ENCODE measurements at regions not wholly inside any gene's neighbourhood (a gene's known extent, or its start where the extent isn't known, plus 50 kb on each side); places are given as distances from the start of the nearest gene placed in this dataset.
"Not testable (repeated sequence)": the region's sequence is repeated elsewhere in the genome, so short reads cannot be mapped to it uniquely, and the experiment has no call there.

DNA sequence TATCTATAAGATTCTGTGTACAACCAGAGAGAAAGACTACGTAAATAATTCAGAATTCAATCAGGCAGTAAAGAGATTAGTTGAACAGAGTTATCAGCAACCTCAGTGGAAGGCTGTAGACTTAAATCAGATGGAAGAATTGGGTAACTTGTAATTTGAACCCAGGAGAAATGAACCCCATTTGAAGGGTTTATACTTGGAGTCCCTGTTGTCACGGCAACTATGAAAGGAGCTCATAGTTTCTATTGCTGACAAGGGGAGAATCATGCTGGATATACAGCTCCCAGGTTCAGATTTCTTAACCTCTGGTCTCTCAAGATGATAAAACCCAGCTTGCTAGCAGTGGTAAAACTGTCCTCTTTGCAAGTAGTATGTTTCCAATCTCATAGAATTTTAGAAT is 54.4 kb upstream of the BMP4 start:
- no peak for DNase-seq

DNA sequence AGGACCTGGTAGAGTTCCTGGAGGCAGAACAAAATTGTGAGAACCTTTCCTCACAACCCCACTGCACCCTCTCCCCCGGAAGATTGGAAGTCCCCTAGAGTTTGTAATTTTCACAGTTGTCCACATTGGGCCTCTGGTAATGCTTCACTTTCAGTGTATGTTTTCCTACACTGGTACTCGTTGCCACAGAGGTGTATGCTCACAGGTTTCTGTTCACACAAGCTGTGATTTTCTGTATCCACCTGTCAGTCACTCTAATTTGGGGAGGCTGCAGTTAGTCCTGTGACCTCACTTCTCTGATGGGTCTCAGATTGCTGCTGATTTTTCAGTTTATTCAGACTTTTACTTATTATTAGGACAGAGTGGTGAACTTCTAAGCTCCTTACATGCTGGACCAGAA is 66.4 kb upstream of the BMP4 start:
- no peak for DNase-seq

DNA sequence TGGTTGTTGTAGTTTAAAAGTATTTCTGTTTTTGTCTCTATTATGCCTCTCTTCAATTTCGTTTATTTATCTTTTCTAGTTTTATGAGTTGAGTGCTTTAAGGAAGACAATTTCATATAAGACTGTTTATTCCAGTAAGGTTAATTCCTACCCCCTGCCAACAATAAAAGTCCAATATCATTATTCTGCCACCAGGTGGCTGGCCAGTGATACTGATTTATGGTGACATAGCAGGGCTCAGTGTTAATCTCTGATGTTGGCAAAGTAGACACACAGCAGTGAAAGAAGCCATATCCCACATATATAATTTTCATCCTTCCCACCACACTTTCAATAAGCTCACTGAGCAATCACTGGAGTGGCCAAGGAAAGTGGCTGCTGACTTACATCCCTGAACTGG is 69.0 kb upstream of the BMP4 start:
- DNase-seq, result no peak

DNA sequence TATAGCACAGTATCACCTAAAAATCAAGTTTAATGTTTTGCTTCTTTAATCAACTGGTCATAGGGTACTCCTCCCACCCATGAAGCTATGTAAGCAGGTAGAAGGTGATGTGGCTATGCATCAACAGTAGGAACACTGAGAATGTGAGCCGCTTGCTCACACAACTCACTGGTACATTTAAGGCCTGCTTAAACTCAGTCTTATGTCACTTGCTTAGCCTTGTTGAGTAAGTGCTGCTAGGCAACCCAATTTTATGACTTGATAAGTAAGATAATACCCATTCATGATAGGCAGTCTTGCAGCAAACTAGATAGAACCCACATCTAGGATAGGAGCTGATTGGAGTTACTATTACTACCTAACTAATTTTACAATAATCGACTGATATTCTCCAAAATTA is 70.0 kb upstream of the BMP4 start:
- no peak for DNase-seq

DNA sequence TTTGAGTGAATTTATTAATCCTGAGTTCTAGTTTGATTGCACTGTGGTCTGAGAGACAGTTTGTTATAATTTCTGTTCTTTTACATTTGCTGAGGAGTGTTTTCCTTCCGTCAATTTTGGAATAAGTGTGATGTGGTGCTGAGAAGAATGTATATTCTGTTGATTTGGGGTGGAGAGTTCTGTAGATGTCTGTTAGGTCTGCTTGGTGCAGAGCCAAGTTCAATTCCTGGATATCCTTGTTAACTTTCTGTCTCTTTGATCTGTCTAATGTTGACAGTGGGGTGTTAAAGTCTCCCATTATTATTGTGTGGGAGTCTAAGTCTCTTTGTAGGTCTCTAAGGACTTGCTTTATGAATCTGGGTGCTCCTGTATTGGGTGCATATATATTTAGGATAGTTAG is 74.4 kb upstream of the BMP4 start:
- not testable (repeated sequence) for DNase-seq

DNA sequence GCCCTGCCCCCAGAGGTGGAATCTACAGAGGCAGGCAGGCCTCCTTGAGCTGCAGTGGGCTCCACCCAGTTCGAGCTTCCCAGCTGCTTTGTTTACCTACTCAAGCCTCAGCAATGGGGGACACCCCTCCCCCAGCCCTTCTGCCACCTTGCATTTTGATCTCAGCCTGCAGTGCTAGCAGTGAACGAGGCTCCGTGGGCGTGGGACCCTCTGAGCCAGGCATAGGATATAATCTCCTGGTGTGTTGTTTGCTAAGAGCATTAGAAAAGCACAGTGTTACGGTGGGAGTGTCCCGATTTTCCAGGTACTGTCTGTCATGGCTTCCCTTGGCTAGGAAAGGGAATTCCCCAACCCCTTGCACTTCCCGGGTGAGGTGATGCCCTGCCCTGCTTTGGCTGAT is 76.7 kb upstream of the BMP4 start:
- not testable (repeated sequence) for DNase-seq

DNA sequence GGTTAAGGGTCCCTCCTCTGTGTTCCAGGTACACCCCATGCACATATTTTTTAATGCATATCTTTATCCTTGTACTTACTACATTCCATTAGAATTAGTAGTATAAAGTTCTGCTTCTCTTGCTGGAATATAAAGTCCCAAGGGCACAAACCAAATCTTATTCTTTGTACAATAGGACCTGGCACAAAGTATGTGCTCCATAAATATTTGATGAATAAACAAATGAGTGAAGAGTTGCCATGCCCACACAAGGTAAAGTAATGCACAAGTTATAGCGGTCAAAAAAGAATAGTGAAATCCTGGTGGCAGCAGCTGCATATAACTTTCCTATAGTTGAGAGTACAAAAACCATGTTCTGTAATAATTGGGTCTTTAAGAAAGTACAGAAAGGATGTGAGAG is 82.1 kb upstream of the BMP4 start:
- no peak for DNase-seq

DNA sequence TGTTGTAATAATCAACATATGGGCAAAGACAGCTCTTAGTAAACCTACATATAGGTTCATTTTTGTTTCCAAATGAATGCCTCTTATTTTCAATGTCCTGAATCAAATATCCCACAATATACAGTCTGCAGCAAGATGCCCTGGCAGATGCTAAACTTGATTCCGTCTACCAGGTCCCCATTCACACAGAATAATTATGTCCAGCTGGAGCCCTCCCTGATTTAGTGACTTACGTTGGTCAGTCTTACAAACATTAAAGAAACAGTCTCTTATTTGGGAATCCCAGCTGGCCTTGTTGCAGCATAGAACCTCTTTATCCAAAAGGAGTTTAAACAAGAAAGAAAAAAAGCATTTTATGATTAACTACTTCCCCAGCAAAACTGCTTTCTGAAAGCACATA is 82.7 kb upstream of the BMP4 start:
- DNase-seq, result no peak

DNA sequence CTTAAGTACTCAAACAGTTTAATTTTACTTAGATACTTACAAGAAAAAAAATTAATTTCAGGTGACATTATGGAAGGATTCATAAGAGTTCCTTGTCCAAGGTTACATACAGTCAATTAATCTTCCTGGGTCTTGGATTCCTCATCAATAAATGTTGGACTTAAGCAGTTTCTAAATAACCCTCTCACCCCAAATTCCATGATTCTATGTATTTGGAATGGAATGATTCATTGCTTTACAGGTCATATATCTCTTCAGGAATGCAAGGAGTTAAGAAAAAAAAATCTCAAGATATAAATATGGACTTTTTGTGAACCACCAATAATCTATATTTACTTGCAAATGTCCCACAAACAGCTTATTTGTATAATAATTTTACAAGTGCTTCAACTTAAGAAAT is 84.2 kb upstream of the BMP4 start:
- DNase-seq, result no peak

DNA sequence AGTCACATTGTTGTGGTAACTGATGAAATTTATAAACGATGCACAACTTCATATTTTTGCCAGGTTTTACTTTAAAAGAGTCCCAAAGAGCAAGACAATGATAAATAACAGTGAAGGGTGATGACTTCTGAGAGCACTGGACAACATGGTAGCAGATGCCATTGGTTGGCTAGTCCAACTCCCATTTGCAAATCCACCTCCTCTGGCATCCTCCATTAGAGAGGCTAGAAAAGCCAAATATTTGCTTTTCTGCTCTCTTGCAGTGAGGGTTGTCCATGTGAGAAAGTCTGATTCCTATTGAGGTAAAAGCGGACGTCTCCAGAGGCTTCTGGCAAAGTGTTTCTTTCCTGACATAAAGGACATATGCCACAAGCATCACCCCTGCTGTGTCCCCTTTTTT is 89.6 kb upstream of the BMP4 start:
- DNase-seq, result no peak

DNA sequence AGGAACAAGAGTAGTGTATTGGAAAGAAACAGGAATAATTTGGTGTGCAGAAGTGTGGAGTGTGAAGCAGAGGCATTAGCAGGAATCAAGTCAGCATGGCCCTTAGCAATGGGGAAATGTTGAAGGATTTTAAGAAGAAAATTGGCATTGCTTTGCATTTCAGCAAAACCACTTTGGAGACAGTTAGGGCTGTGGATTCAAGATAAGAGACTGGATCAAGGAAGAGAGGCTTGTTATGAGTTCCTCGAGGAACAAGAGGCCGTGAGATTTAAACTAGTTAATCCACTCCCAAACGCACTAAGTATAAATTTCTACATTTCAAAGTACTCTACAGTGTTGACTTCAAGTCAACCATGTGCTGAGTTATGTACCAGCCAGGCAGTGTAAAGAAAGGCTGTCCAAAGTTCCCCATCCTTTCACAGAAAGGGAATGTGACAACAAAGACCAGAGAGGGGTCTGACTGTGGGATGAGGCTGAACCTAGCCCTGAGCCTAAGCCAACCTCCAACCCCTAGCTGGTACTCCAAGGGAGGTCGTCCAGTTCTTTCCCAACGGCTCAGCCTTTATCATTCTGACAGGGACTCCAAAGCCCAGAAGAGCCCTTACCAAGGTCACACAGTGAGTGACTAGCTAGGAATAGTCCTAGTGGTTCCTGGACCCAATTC is 91.2 kb upstream of the BMP4 start:
- no peak for DNase-seq

DNA sequence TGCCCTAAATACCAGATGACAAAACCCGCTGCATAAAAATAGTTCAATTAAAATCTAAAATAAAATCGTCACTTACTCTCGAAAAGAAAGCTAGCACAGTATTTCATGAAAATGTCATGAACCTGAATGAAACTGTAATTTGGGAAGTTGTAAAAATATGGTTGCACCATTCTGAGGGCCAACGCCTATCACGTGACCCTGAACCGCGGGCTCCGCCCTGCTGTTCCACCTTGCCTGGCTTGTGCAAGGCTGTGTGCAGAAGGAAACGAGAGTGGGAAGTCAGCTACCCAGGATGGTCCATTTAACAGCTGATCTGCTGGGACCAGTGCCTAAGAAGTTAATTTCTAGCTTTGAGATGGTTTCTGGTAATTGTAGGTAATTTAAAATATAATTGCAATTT is 91.7 kb upstream of the BMP4 start:
- DNase-seq, result no peak

DNA sequence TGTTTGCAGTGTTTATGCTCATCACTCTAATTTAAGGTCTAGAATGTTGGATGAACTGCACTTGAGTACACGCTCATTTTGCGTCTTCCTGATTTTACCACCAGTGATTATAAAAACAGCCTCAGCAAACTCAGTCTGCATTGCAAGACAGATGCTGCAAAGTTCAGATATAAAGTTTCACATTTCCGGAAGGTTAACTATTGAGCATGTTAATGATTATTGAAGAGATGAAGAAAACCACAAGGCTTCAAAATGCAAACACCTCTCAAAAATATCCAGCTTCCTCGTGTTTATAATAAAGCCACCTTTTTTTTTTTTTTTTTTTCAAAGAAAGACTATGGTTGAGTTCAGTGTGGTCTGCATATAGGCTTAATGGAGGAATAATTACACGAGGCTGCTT is 92.1 kb upstream of the BMP4 start:
- DNase-seq, result no peak

DNA sequence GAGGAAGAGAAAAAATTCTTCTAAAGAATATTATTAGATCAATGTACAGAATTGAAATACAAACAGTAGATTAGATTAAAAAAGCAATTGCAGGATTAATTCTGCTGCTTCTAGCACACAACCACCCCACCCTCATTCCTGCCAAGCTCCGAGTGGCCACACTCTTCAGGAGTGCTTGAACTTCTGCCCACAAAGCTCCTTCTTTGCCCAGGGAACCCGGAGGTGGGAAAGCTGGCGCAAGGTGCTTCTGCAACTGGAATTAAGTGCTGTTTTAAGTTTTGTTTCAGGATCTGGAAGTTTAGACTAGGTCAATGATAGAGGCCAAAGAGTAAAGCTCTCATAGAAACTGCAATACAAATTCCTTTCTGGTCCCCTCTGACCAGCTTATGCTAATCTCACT is 94.1 kb upstream of the BMP4 start:
- no peak for DNase-seq

DNA sequence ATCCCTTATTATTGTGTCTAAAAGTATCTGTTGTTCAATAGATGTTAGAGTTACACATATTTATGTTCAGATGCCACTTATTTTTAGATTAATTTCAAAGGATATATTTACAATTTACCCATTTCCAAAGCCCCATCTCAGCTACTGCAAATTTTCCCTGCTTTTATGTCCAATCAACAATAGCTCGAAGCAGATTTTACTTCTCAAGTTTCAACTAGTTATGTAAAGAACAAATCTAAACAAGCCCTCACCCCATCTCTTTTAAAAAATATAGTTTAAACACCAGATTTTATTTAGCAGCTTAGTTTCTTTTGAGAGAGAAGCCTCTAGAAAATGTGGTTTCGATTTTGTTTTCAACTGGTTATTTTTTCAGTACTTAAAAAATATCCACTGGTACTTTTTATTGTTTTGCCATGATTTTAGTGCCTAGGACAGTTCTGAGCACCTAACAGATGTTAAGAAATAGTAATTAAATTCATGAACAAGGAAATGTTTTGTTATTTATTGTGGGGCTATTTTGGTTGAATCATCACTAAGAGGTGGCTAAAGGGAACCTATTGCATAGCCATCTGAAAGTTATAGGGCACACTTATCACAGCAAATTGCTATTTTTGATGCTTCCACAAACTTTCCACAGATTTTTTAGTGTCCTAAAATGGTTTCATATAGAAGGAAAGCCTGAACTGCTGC is 96.2 kb upstream of the BMP4 start:
- DNase-seq, result no peak

DNA sequence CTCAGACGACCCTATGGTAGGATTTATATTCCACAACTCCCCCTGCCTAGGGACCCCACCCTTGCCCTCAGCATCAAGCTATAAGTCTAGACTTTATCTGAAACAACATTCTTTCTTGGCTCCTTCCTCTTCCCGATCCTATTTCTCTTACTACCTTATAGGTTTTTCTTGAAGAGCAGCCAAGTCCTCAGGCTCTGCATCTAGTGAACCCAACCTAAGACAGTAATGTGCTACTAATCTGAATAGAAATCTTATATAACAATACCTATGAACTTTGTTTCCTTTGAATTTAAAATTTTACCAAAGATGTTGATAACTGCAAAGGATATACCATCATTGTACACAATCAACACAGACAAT is 96.7 kb upstream of the BMP4 start:
- no peak for DNase-seq

DNA sequence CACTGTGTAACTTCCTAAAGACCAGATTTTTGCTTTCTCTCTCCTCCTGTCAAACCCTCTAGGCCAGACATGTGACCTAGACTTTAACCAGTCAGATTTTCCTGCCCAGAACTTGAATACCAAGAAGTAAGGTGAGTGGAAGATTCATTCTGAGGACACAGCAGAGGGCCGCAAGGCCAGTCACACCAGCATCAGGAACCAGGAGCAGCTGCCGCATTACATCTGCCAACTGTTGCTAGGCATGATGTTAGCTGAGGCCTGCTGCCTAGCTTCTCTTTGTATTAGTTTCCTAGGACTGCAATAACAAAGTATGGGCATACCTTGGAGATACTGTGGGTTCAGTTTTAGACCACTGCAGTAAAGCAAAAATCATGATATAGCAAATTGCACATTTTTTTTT is 101.9 kb upstream of the BMP4 start:
- DNase-seq, result no peak

DNA sequence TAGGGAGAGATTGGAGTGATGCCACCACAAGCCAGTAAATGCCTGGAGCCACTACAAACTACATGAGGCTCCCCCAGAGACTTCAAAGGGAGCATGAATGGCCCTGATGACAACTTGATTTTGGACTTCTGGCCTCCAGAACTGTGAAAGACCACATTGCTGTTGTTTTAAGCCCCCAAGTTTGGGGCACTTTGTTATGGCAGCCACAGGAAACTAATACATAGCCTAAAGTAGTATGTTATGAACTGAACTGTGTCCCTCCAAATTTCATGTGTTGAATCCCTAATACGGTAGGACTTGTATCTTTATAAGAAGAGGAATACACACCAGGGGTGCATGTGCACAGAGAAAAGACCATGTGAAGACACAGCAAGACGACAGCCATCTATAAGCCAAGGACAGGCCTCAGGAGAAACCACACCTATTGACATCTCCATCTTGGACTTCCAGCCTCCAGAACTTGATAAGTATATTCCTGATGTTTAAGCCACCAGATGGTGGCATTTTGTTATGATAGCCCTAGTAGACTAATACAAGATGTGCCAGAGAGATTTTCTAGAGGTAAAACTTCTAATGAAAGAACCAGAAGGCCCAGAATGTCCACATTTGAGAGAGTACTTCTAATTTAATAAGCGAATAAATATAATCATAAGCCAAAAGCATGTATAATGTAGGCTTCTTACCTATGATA is 127.1 kb upstream of the BMP4 start:
- no peak for DNase-seq

DNA sequence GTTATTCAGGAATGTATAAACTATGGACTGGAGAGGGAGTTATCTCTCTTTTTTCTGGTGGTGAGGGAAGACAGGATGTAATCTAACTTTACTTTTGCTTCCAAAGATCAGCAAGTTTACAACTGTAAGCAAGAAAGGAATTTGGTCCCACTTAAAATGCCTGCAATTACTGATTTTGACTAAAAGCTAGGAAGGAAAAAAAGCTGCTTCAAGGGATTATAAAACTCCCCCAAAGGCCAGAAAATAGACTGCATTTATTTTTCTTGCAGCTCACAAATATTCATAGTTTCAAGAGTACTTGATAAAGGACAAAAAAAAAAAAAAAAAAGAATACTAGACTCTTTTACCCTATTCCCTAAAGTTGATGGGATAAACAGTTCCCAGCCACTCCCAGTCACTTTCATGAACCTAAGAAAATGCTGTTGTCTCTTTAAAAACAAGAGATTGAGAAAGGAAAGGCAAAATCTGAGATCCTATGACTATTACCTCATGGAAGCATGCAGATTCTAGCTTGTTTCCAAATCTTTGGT is 128.7 kb upstream of the BMP4 start:
- no peak for DNase-seq

DNA sequence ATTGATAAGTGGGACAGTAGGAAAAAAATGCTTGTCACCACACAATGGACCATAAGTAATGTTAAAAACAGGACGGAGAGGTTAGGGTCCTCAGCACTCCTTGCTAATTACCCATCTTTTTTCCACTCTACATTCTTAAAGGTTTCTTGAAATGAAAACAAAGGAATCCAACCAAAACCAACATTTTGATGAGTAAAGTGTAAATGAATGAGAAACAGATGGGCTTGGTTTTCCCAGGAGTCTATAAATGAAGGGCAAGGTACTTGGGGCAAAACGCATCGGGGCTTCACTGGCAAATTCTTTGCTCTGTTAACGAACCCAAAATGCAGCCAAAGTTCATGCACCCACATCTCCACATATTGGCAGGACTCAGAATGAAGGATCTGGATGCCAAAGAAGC is 129.2 kb upstream of the BMP4 start:
- DNase-seq, result no peak

DNA sequence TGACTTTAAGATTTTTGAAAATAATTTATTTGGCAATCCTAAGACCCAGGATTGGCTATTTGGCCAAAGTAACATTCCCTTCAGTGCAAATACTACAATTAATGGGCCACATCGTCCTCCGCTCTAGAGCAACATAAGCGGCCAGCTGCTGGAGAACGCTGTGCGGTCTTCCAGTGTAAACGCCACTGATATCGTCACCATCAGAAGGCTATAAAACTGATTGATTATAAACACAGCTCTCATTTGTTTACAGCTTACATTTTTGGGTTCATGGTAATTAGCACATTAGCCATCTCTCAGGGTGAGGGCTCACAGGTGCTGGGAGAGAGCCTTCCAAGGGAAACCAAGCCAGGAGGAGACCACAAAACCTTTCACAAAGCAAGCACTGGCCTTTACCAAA is 130.1 kb upstream of the BMP4 start:
- no peak for DNase-seq

DNA sequence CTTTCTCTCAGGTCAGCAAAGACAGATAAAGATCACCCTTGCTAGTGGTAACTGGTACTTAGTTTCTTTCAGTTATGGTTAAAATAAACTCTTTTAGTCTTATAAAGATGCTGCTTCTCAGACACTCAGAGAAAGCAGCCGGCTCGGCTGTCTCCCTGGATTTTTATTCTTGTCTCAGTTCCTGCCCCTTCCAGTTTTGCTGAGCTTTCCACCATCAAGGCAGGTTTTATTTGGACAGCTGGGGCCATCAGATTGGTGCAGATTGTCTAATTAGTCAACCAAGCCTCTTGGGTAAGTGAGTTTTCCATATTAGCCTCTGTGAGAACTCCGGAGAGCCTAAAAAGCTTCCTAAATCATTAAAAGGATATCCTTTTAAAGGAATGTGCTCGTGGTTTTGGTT is 130.8 kb upstream of the BMP4 start:
- DNase-seq, result no peak

DNA sequence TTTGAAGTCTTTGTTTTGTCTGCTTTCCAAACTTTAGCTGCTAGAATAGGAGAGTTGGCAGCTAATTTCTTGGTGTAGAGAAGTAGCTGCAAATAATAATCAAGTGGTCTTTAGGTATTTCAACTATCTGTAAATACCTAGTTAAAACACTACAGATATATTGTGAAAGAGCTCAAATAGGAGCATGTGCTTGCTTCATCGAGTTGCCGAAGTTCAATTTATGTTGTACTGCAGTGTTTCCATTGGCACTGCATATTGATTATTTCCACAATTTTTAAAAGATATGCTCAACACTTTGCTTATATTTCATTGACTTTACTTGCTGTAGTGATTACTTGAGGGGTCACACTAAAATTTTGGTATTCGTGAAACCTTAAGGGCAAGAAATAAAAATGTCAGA is 131.6 kb upstream of the BMP4 start:
- no peak for DNase-seq

DNA sequence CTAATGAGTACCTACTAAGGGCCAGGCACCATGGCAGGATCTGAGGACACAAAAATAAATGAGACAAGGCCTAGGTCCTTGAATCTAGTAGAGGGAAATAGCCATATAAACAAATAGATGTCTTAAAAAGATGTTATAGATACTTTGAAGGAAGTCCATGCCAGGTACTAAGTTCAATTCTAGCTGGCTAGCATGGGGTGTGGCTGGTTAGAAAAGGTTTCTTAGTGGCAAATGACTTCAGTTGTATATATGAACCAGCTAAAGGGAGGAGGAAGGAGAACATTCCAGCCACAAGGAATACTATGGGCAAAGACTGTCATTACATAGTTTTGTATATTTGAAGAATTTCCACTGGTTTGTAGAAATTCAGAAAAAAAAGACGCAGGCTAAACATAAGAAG is 133.6 kb upstream of the BMP4 start:
- DNase-seq, result no peak

DNA sequence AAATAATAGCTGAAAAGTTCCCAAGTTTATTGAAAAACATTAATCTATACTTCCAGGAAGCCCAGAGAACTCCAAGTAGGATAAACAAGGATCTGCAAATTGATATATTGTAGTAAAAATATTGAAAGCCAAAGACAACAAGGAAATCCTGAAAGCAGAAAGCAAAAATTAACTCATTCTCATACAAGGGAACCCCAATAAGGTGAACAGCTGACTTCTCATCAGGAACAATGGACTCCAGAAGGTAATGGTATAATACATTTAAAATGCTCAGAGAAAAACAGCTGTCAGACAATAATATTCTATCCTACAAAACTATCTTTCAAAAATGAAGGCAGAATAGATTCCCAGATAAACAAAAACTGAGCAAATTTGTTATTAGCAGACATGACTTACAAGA is 138.1 kb upstream of the BMP4 start:
- no peak for DNase-seq
